ENCODE measurements at regions not wholly inside any gene's neighbourhood (a gene's known extent, or its start where the extent isn't known, plus 50 kb on each side); places are given as distances from the start of the nearest gene placed in this dataset.
"Not testable (repeated sequence)": the region's sequence is repeated elsewhere in the genome, so short reads cannot be mapped to it uniquely, and the experiment has no call there.

DNA sequence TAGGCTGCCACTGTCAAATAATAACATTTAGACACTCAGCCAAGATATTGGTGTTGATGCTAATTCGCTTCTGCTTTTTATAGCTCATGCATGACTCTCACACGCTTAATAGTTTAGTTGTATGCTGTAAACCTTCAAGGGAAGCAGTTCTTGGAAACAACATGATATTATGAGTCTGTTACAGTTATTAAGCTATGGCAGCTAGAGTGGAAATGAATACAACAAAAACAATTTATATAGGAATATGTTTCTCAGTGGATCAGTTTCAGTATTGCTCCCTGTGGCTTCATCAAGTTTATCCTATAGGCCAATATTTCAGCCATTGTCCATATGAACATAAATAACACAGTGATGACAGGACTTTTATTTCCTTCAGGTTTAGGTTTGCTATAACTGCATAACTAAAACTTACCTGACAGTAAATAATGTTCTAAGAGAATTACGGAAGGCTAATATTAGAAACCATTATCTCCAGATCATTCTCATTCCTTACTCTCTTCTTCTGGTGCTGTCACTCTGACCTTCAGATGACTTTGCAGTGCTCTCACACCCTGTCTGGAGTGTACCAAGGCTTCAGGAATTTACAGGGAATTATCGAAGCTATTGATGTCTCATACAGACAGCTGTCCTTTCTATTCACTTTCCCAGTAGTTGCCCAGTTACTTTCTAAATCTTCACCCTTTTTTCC lies 555.0 kb downstream of the ANKRD50 start:
- TF ChIP-seq, protein P1, sequence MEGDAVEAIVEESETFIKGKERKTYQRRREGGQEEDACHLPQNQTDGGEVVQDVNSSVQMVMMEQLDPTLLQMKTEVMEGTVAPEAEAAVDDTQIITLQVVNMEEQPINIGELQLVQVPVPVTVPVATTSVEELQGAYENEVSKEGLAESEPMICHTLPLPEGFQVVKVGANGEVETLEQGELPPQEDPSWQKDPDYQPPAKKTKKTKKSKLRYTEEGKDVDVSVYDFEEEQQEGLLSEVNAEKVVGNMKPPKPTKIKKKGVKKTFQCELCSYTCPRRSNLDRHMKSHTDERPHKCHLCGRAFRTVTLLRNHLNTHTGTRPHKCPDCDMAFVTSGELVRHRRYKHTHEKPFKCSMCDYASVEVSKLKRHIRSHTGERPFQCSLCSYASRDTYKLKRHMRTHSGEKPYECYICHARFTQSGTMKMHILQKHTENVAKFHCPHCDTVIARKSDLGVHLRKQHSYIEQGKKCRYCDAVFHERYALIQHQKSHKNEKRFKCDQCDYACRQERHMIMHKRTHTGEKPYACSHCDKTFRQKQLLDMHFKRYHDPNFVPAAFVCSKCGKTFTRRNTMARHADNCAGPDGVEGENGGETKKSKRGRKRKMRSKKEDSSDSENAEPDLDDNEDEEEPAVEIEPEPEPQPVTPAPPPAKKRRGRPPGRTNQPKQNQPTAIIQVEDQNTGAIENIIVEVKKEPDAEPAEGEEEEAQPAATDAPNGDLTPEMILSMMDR (IDR thresholded peaks at IDR 0.05; ENCODE audit: control extremely low read depth, extremely low read depth, low read depth, missing control alignments): no peak
- no peak for DNase-seq (ENCODE audit: extremely low spot score)
- POLR2A ChIA-PET: no interaction called here
- CTCF ChIA-PET: no interaction called here

DNA sequence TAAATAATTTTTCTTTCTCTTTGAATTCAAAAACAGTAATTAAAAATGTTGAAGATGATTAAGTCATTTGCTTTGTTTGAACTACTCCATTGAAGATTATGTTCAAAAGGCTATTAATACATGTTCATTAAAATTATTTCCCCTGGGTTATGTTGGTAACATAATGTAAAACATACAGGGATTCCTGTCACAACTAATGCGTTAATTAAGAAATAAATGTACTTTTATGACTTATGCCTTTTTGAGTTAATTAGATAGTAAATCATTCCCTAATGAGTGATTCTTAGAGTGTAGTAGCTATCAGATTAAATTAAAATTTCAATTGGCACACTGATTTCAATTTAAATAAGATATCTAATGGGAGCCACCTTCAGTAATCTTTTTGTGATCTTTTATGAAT lies 549.1 kb downstream of the ANKRD50 start:
- POLR2A ChIA-PET: no interaction called here
- TF ChIP-seq, protein P1 (IDR thresholded peaks at IDR 0.05; ENCODE audit: control extremely low read depth, extremely low read depth, low read depth, missing control alignments): no peak
- CTCF ChIA-PET: no interaction called here
- no peak for DNase-seq (ENCODE audit: extremely low spot score)

DNA sequence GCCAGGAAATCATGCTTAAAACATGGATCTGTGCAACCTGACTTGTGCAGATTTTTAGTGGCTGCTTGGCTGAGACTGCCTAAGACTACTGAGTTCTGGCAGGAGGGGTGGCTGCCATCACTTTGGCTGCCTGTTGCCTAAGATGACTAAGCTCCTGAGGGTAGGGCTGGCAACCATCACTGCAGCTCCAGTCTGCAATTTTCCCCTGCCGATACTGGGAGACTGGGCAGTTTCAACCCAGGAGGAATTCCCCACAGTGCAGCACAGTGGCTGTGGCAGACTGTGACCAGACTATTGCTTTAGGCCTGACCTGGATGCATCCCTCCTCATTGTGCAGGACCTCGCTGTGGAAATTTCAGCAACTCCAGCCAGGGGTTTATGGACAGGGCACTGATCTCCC lies 544.9 kb downstream of the ANKRD50 start:
- CTCF ChIA-PET: no interaction called here
- POLR2A ChIA-PET: no interaction called here
- TF ChIP-seq, protein P1 (IDR thresholded peaks at IDR 0.05; ENCODE audit: control extremely low read depth, extremely low read depth, low read depth, missing control alignments): no peak
- no peak for DNase-seq (ENCODE audit: extremely low spot score)

DNA sequence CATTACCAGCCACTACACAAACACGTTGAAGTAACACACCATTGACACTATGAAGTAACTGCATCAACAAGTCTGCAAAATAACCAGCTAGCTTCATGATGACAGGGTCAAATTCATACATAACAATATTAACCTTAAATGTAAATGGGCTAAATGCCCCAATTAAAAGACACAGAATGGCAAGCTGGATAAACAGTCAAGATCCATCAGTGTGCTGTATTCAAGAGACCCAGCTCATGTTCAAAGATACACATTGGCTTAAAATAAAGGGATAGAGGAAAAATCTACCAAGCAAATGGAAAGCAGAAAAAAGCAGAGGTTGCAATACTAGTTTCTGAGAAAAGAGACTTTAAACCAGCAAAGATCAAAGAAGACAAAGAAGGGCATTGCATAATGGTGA lies 543.0 kb downstream of the ANKRD50 start:
- DNase-seq (ENCODE audit: extremely low spot score); POLR2A ChIA-PET: not testable (repeated sequence)
- CTCF ChIA-PET: interaction anchor here (0.9 kb wide), 1 partner anchor 21 kb away, joined by 3 read pairs; no protein-coding TSS in a partner anchor

DNA sequence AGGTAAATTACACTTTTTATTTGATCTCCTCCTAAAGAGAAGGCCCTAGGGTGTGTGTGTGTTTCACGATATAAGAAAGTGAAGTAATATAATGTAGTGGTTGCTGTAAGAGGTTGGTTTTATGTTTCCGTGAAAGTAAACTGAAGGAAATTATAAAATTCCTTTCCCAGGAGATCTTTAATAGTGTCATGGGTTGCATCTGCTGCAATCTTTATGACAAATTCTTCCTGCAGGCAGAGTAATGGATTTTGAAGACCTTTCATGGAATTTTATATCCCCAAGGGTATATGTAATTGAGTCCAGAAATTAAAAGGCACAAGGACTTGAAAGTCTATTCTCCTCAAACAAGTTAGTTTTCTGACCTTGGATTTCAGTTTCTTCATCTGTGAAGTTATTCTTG lies 538.6 kb downstream of the ANKRD50 start:
- CTCF ChIA-PET: no interaction called here

DNA sequence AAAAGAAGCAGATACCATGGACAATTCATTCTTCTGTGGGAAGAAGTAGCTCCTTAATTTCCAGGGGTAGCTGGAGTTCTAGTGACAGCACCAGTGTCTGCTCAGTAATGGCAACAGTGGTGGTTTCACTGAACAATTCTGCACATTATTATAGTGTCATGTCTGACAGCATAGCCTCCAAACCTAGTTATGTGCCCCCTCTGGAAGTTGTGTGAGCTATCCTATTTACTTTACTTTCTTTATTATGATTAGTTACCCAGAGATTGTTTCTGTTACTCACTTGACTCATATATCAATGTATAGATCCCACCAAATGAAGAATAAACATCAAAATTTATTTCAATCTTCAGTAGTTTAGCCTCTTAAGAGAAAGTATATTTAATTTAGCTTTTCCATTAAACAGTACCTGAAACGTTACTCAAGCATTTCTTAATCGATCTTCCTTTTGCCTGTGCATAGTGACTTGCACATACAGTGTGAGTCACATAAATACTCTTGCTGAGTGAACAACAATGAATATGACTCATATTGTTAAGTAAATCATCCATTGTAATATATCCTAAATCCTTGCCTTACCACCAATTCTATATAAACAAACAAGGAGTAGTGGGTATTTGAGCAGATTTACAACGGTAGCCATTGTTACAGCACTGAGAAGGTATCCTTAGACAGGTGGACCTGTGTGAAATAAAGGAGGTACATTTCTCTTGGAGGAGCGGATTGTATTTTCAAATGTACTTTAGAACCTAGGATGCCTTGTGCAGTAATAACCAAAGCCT lies 534.7 kb downstream of the ANKRD50 start:
- TF ChIP-seq, protein P1 (IDR thresholded peaks at IDR 0.05; ENCODE audit: control extremely low read depth, extremely low read depth, low read depth, missing control alignments): no peak
- POLR2A ChIA-PET: no interaction called here
- DNase-seq (ENCODE audit: extremely low spot score): no peak
- CTCF ChIA-PET: interaction anchor here (2.0 kb wide), 1 partner anchor 7 kb away, joined by 5 read pairs; no protein-coding TSS in a partner anchor

More for the DNA sequence above, 538.6 kb downstream of the ANKRD50 start:
- TF ChIP-seq, protein P1 (IDR thresholded peaks at IDR 0.05; ENCODE audit: control extremely low read depth, extremely low read depth, low read depth, missing control alignments): no peak
- POLR2A ChIA-PET: no interaction called here
- DNase-seq (ENCODE audit: extremely low spot score): no peak

DNA sequence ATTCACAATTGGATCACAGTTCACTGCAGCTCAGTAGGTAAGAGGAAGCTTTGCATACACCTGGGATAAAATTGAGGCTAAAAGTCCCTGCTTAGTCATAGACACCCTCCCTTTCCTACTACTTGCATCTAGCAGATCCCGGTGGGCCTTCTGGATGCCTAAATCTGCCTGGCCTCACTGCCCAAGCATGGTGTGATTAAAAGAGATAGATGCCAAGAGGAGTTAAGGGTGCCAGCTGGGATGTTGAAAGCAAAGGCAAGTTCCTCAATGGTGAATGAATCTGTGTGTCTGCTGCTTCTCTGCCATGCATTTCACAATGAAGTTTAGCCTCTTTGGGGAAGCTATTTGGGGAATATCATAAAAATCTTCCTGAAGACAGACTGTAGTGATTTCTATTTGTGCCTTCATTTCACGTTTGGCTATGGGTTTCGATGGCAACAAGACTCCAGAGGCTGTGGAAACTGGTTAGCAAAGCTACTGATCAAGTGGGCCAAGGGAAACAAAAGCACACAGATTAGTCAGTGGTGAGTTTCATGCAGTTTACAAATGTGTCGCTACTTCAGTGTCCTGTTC lies 534.0 kb downstream of the ANKRD50 start:
- ChIA-PET CTCF (interaction anchor here (2.0 kb wide), 1 partner anchor 8 kb away, joined by 5 read pairs; no protein-coding TSS in a partner anchor), POLR2A (no interaction called here)
- TF ChIP-seq, protein P1 (IDR thresholded peaks at IDR 0.05; ENCODE audit: control extremely low read depth, extremely low read depth, low read depth, missing control alignments): no peak
- DNase-seq (ENCODE audit: extremely low spot score): no peak
